IPS-NIHi11 (cell line): ENCODE measurements at regions not wholly inside any gene's neighbourhood (a gene's known extent, or its start where the extent isn't known, plus 50 kb on each side); places are given as distances from the start of the nearest gene placed in this dataset.
"Not testable (repeated sequence)": the region's sequence is repeated elsewhere in the genome, so short reads cannot be mapped to it uniquely, and the experiment has no call there.

Experiments
- DNase-seq: peaks from one replicate; pipeline ENCODE4 v3.0.0; 2012; ENCODE audit warnings: mixed read lengths, low spot score

- no peak for DNase-seq
Observed at GRCh38 chr22:34319346-34319745, 399.1 kb upstream of the LARGE1 start.

- no peak for DNase-seq
Observed at GRCh38 chr22:34324763-34325162, 404.5 kb upstream of the LARGE1 start.

GRCh38 chr22:34326901-34327300, 406.6 kb upstream of the LARGE1 start:
- DNase-seq = no peak

- DNase-seq = no peak
Observed at GRCh38 chr22:34330432-34330831, 410.2 kb upstream of the LARGE1 start.

- no peak for DNase-seq
Observed at GRCh38 chr22:34333285-34333684, 413.0 kb upstream of the LARGE1 start.

- DNase-seq = no peak
Observed at GRCh38 chr22:34334893-34335292, 414.6 kb upstream of the LARGE1 start.

GRCh38 chr22:34344702-34345101, 424.4 kb upstream of the LARGE1 start:
- no peak for DNase-seq

- DNase-seq = no peak
Observed at GRCh38 chr22:34354071-34354817, 434.0 kb upstream of the LARGE1 start.

GRCh38 chr22:34356481-34356880, 436.2 kb upstream of the LARGE1 start:
- DNase-seq = no peak

- no peak for DNase-seq
Observed at GRCh38 chr22:34370711-34371110, 450.4 kb upstream of the LARGE1 start.

GRCh38 chr22:34379825-34380224, 459.5 kb upstream of the LARGE1 start:
- no peak for DNase-seq

- no peak for DNase-seq
Observed at GRCh38 chr22:34380532-34380931, 460.3 kb upstream of the LARGE1 start.

- no peak for DNase-seq
Observed at GRCh38 chr22:34390400-34390799, 470.1 kb upstream of the LARGE1 start.

GRCh38 chr22:34395370-34395769, 475.1 kb upstream of the LARGE1 start:
- DNase-seq = no peak

GRCh38 chr22:34403667-34404066, 483.4 kb upstream of the LARGE1 start:
- no peak for DNase-seq

- no peak for DNase-seq
Observed at GRCh38 chr22:34410111-34410510, 489.8 kb upstream of the LARGE1 start.

GRCh38 chr22:34414467-34415440, 494.5 kb upstream of the LARGE1 start:
- DNase-seq = peak; percentile 79

- DNase-seq = no peak
Observed at GRCh38 chr22:34416022-34416860, 496.0 kb upstream of the LARGE1 start.

GRCh38 chr22:34422948-34423347, 502.7 kb upstream of the LARGE1 start:
- not testable (repeated sequence) for DNase-seq

GRCh38 chr22:34427436-34427835, 507.2 kb upstream of the LARGE1 start:
- no peak for DNase-seq

- no peak for DNase-seq
Observed at GRCh38 chr22:34427841-34428240, 507.6 kb upstream of the LARGE1 start.

- DNase-seq = no peak
Observed at GRCh38 chr22:34429314-34429713, 509.0 kb upstream of the LARGE1 start.
